MM.1S (cell line): ENCODE measurements at regions not wholly inside any gene's neighbourhood (a gene's known extent, or its start where the extent isn't known, plus 50 kb on each side); places are given as distances from the start of the nearest gene placed in this dataset.

Source experiments
- EZH2 ChIP-seq: fragments of 300-600 bp; sonication (generic); optimal IDR thresholded peaks from 2 replicates; pipeline ENCODE3; 2017; ENCODE audit warnings: low read depth, mild to moderate bottlenecking, antibody characterized with exemption, low read length, mixed read lengths
- EZH2phosphoT487 ChIP-seq: fragments of 300-600 bp; sonication (generic); IDR thresholded peaks from 2 replicates; pipeline ENCODE4 v1.6.1; 2018; ENCODE audit warnings: antibody characterized with exemption, low read length
- TF ChIP-seq, protein P1 (sequence below): fragments of 300-600 bp; sonication (generic); IDR thresholded peaks from 2 replicates; pipeline ENCODE4 v1.5.1; 2016; ENCODE audit warnings: antibody characterized with exemption, low read length, mixed read lengths

DNA sequence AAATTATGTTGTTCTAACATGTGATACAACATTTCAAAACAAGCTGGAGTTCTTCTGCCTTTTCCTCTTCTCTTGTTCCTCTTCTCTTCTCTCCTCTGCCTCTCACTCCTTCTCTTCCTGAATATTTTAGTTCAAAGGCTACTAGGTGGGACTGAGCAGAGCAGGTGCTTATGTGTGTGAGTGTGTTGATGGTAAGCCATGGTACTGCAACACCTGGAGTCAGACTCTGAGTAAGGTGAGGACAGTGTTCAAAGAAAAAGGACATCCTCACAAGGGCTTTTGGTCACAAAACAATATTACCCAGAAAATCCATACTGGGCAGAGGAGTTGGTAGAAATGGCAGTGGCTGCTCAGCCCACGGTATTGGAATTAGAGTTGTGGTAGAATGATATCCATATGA lies 1188.7 kb downstream of the SLITRK1 start:
- TF ChIP-seq, protein P1, sequence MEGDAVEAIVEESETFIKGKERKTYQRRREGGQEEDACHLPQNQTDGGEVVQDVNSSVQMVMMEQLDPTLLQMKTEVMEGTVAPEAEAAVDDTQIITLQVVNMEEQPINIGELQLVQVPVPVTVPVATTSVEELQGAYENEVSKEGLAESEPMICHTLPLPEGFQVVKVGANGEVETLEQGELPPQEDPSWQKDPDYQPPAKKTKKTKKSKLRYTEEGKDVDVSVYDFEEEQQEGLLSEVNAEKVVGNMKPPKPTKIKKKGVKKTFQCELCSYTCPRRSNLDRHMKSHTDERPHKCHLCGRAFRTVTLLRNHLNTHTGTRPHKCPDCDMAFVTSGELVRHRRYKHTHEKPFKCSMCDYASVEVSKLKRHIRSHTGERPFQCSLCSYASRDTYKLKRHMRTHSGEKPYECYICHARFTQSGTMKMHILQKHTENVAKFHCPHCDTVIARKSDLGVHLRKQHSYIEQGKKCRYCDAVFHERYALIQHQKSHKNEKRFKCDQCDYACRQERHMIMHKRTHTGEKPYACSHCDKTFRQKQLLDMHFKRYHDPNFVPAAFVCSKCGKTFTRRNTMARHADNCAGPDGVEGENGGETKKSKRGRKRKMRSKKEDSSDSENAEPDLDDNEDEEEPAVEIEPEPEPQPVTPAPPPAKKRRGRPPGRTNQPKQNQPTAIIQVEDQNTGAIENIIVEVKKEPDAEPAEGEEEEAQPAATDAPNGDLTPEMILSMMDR, result no peak
- no peak for TF ChIP-seq EZH2
- no peak for TF ChIP-seq EZH2phosphoT487
